GM23248 (cell line): ENCODE measurements at regions not wholly inside any gene's neighbourhood (a gene's known extent, or its start where the extent isn't known, plus 50 kb on each side); places are given as distances from the start of the nearest gene placed in this dataset.

ENCODE experiments used
- EZH2 ChIP-seq: fragments of 200-600 bp; sonication (generic); IDR thresholded peaks from 2 replicates; pipeline ENCODE4 v1.6.1; 2018; ENCODE audit warnings: antibody characterized with exemption, mild to moderate bottlenecking; ENCODE audit not compliant: insufficient read depth, poor library complexity, severe bottlenecking
- EZH2phosphoT487 ChIP-seq: fragments of 200-600 bp; sonication (generic); IDR thresholded peaks from 2 replicates; pipeline ENCODE4 v1.6.1; 2018; ENCODE audit warnings: antibody characterized with exemption, moderate library complexity, mild to moderate bottlenecking, low read depth; ENCODE audit not compliant: insufficient read depth

- TF ChIP-seq EZH2 (no peak), EZH2phosphoT487 (no peak)
Measured at GRCh38 chr18:38718365-38718901, 1152.8 kb upstream of the CELF4 start.
